Astrocyte (in vitro differentiated cells and primary cell): ENCODE measurements at regions not wholly inside any gene's neighbourhood (a gene's known extent, or its start where the extent isn't known, plus 50 kb on each side); places are given as distances from the start of the nearest gene placed in this dataset.

ENCODE experiments used
- DNase-seq: peaks from one replicate; pipeline ENCODE4 v3.0.0-alpha.2; 2010; ENCODE audit warnings: low read depth
- FAIRE-seq: peaks from 2 replicates; lab custom pipeline; 2011; peaks lifted over from hg19 to GRCh38; lab: Jason Lieb, UNC
- H2AFZ ChIP-seq: 2 replicates; pipeline ENCODE4 v1.6.0; 2012; ENCODE audit warnings: low read depth, low read length, inconsistent platforms
- H3K27ac ChIP-seq: 2 replicates; pipeline ENCODE4 v1.5.1; 2011; ENCODE audit warnings: low read depth, low read length, inconsistent platforms
- H3K27me3 ChIP-seq: 2 replicates; pipeline ENCODE4 v1.6.0; 2011; ENCODE audit warnings: low read length, inconsistent platforms; ENCODE audit not compliant: insufficient read depth
- H3K36me3 ChIP-seq: 2 replicates; pipeline ENCODE4 v1.5.1; 2011; ENCODE audit warnings: low read length, inconsistent platforms; ENCODE audit not compliant: insufficient read depth
- H3K4me1 ChIP-seq: 2 replicates; pipeline ENCODE4 v1.5.1; 2011; ENCODE audit warnings: low read length, inconsistent platforms; ENCODE audit not compliant: insufficient read depth
- H3K4me2 ChIP-seq: 2 replicates; pipeline ENCODE4 v1.6.0; 2012; ENCODE audit warnings: low read length, inconsistent platforms
- H3K4me3 ChIP-seq: 2 replicates; pipeline ENCODE4 v1.5.1; 2011; ENCODE audit warnings: low read depth, mild to moderate bottlenecking, low read length, inconsistent platforms; ENCODE audit not compliant: insufficient read depth
- H3K79me2 ChIP-seq: 2 replicates; pipeline ENCODE4 v1.6.0; 2012; ENCODE audit warnings: mild to moderate bottlenecking, low read length, inconsistent platforms; ENCODE audit not compliant: insufficient read depth
- H3K9ac ChIP-seq: 2 replicates; pipeline ENCODE4 v1.6.0; 2012; ENCODE audit warnings: mild to moderate bottlenecking, low read length, inconsistent platforms
- H3K9me3 ChIP-seq: 2 replicates; pipeline ENCODE4 v1.5.1; 2012; ENCODE audit warnings: low read depth, mild to moderate bottlenecking, low read length, inconsistent platforms; ENCODE audit not compliant: insufficient read depth
- H4K20me1 ChIP-seq: 2 replicates; pipeline ENCODE4 v1.6.0; 2012; ENCODE audit warnings: low read length, inconsistent platforms; ENCODE audit not compliant: insufficient read depth
- H3K27ac Mint-ChIP-seq: one replicate; pipeline ENCODE4 v1.8.0; 2021; ENCODE audit warnings: mild to moderate bottlenecking, mixed read lengths; ENCODE audit not compliant: unreplicated experiment
- H3K27me3 Mint-ChIP-seq: one replicate; pipeline ENCODE4 v1.8.0; 2021; ENCODE audit warnings: low read depth, mixed read lengths; ENCODE audit not compliant: unreplicated experiment
- H3K36me3 Mint-ChIP-seq: one replicate; pipeline ENCODE4 v1.8.0; 2021; ENCODE audit warnings: low read depth, mixed read lengths; ENCODE audit not compliant: unreplicated experiment
- H3K4me1 Mint-ChIP-seq: one replicate; pipeline ENCODE4 v1.8.0; 2021; ENCODE audit warnings: low read depth, mixed read lengths; ENCODE audit not compliant: unreplicated experiment
- H3K4me3 Mint-ChIP-seq: one replicate; pipeline ENCODE4 v1.8.0; 2021; ENCODE audit warnings: mild to moderate bottlenecking, moderate library complexity, mixed read lengths; ENCODE audit not compliant: unreplicated experiment
- H3K9me3 Mint-ChIP-seq: one replicate; pipeline ENCODE4 v1.8.0; 2021; ENCODE audit warnings: mild to moderate bottlenecking, mixed read lengths; ENCODE audit not compliant: unreplicated experiment
- CTCF ChIP-seq: IDR thresholded peaks from 2 replicates; pipeline ENCODE4 v1.5.1; 2011; ENCODE audit warnings: low read depth, mild to moderate bottlenecking, inconsistent platforms, low read length, moderate library complexity; ENCODE audit not compliant: insufficient read depth
- EZH2 ChIP-seq: IDR thresholded peaks from 2 replicates; pipeline ENCODE4 v1.6.1; 2012; ENCODE audit warnings: mild to moderate bottlenecking, low read length, inconsistent platforms; ENCODE audit not compliant: insufficient read depth

- Histone ChIP-seq H3K36me3 (no peaks in the 10 kb centered on the region), H4K20me1 (no peaks in the 10 kb centered on the region), H3K4me2 (no peak overlapping the region), H3K27ac (no peak overlapping the region), H3K27me3 (no peaks in the 10 kb centered on the region), H3K4me3 (no peak overlapping the region), H3K9me3 (no peaks in the 10 kb centered on the region), H3K4me1 (no peaks in the 10 kb centered on the region), H2AFZ (no peak overlapping the region), H3K79me2 (no peaks in the 10 kb centered on the region), H3K9ac (no peak overlapping the region)
- no peak overlapping the region for H3K4me3 Mint-ChIP-seq
- no peak for FAIRE-seq
- H3K4me1 Mint-ChIP-seq, result no peaks in the 10 kb centered on the region
- no peaks in the 10 kb centered on the region for H3K27me3 Mint-ChIP-seq
- no peak for DNase-seq
- no peaks in the 10 kb centered on the region for H3K36me3 Mint-ChIP-seq
- TF ChIP-seq EZH2, result no peak
- TF ChIP-seq CTCF, result no peak
- H3K27ac Mint-ChIP-seq, result no peak overlapping the region
- H3K9me3 Mint-ChIP-seq, result peaks cover 5% of the 10 kb centered on the region
Observed at GRCh38 chr12:98126637-98127335, 388.6 kb upstream of the TMPO start.

DNA sequence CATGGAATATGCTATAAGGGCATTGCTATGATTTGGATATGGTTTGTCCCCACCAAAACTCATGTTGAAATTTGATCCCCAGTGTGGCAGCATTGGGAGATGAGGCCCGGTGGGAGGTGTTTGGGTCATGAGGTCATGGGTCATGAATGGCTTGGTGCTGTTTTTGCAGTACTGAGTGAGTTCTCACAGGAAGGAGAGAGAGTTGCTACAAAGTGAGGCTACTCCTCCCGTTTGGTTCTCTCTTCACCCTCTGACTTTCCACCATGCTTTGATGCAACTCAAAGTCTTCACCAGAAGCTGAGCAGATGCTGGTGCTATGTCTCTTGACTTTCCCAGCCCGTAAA lies 388.1 kb upstream of the TMPO start:
- Histone ChIP-seq H3K27ac (no peak overlapping the region), H2AFZ (no peak overlapping the region), H3K4me3 (no peak overlapping the region), H4K20me1 (no peaks in the 10 kb centered on the region), H3K4me2 (no peak overlapping the region), H3K4me1 (no peaks in the 10 kb centered on the region), H3K9ac (no peak overlapping the region), H3K36me3 (no peaks in the 10 kb centered on the region), H3K27me3 (no peaks in the 10 kb centered on the region), H3K79me2 (no peaks in the 10 kb centered on the region), H3K9me3 (no peaks in the 10 kb centered on the region)
- TF ChIP-seq EZH2, result no peak
- TF ChIP-seq CTCF, result no peak
- Mint-ChIP-seq H3K9me3 (peaks cover 5% of the 10 kb centered on the region), H3K36me3 (no peaks in the 10 kb centered on the region), H3K4me1 (no peaks in the 10 kb centered on the region), H3K4me3 (no peak overlapping the region), H3K27ac (no peak overlapping the region), H3K27me3 (no peaks in the 10 kb centered on the region)
- no peak for DNase-seq
- FAIRE-seq, result no peak

GRCh38 chr12:98127854-98128253 lies 387.5 kb upstream of the TMPO start:
- H3K4me3 Mint-ChIP-seq, result no peak overlapping the region
- Histone ChIP-seq H3K4me3 (no peak overlapping the region), H3K4me1 (no peaks in the 10 kb centered on the region), H3K27me3 (no peaks in the 10 kb centered on the region), H4K20me1 (no peaks in the 10 kb centered on the region), H3K9me3 (no peaks in the 10 kb centered on the region), H3K27ac (no peak overlapping the region), H3K79me2 (no peaks in the 10 kb centered on the region), H3K36me3 (no peaks in the 10 kb centered on the region), H3K4me2 (no peak overlapping the region), H3K9ac (no peak overlapping the region), H2AFZ (no peak overlapping the region)
- H3K36me3 Mint-ChIP-seq, result no peaks in the 10 kb centered on the region
- TF ChIP-seq EZH2, result no peak
- TF ChIP-seq CTCF, result no peak
- H3K27me3 Mint-ChIP-seq, result no peaks in the 10 kb centered on the region
- H3K9me3 Mint-ChIP-seq, result peaks cover 5% of the 10 kb centered on the region
- DNase-seq (no peak), FAIRE-seq (no peak)
- H3K4me1 Mint-ChIP-seq, result no peaks in the 10 kb centered on the region
- H3K27ac Mint-ChIP-seq, result no peak overlapping the region
